HL-60 (cell line): ENCODE measurements at regions not wholly inside any gene's neighbourhood (a gene's known extent, or its start where the extent isn't known, plus 50 kb on each side); places are given as distances from the start of the nearest gene placed in this dataset.

Source experiments
- CTCF ChIP-seq: IDR thresholded peaks from one replicate; pipeline ENCODE4 v1.5.1; 2011; ENCODE audit warnings: low read length, control low read depth, inconsistent platforms; ENCODE audit not compliant: insufficient read depth
- GABPA ChIP-seq: IDR thresholded peaks from 2 replicates; pipeline ENCODE4 v1.6.1; 2012; ENCODE audit warnings: low read depth
- POLR2AphosphoS5 ChIP-seq: IDR thresholded peaks from 2 replicates; pipeline ENCODE4 v1.6.1; 2012; ENCODE audit warnings: low read depth
- REST ChIP-seq: IDR thresholded peaks from 2 replicates; pipeline ENCODE4 v1.6.1; 2012; ENCODE audit warnings: low read depth; ENCODE audit not compliant: insufficient replicate concordance

- no peak for TF ChIP-seq CTCF
- no peak for TF ChIP-seq POLR2AphosphoS5
- no peak for TF ChIP-seq GABPA
- TF ChIP-seq REST, result no peak
These were observed 389.5 kb downstream of the HTR1A start for GRCh38 chr5:63572740-63573139.
